ENCODE measurements at regions not wholly inside any gene's neighbourhood (a gene's known extent, or its start where the extent isn't known, plus 50 kb on each side); places are given as distances from the start of the nearest gene placed in this dataset.

DNA sequence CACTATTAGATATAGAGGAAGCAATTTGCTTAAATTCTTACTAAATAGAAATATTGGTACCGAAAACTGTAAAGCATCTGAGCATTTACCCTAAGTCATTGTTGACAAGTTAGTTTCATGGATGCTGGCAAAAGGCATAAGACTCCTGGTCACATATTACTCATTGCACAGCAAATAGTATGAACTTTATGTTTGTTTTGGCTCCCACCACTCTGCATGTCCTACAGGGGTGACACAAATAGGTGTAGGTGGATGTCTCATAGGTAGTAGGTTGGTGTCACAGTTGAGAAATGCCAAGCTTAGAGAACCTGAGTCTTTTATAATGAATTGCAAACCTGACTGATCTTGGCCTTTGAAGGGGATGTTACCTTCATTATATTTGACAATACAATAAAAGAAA, 199.6 kb upstream of the SEMA3D start:
- DNase-seq (ENCODE audit: low read depth in 1 of 2, low spot score in 1 of 2) = no peak
- no peaks in the 10 kb centered on the region for H3K27me3 ChIP-seq (ENCODE audit: insufficient read depth, poor library complexity, severe bottlenecking)
- TF ChIP-seq SPI1 (IDR thresholded peaks at IDR 0.05; ENCODE audit: borderline replicate concordance, low read depth) = no peak
- no peak for TF ChIP-seq GABPA (IDR thresholded peaks at IDR 0.05; ENCODE audit: low read depth)
- no peak for TF ChIP-seq POLR2AphosphoS5 (IDR thresholded peaks at IDR 0.05; ENCODE audit: low read depth)
- TF ChIP-seq, protein P1, sequence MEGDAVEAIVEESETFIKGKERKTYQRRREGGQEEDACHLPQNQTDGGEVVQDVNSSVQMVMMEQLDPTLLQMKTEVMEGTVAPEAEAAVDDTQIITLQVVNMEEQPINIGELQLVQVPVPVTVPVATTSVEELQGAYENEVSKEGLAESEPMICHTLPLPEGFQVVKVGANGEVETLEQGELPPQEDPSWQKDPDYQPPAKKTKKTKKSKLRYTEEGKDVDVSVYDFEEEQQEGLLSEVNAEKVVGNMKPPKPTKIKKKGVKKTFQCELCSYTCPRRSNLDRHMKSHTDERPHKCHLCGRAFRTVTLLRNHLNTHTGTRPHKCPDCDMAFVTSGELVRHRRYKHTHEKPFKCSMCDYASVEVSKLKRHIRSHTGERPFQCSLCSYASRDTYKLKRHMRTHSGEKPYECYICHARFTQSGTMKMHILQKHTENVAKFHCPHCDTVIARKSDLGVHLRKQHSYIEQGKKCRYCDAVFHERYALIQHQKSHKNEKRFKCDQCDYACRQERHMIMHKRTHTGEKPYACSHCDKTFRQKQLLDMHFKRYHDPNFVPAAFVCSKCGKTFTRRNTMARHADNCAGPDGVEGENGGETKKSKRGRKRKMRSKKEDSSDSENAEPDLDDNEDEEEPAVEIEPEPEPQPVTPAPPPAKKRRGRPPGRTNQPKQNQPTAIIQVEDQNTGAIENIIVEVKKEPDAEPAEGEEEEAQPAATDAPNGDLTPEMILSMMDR (IDR thresholded peaks at IDR 0.05; ENCODE audit: insufficient read depth, low read length) = no peak
- TF ChIP-seq, protein P2, sequence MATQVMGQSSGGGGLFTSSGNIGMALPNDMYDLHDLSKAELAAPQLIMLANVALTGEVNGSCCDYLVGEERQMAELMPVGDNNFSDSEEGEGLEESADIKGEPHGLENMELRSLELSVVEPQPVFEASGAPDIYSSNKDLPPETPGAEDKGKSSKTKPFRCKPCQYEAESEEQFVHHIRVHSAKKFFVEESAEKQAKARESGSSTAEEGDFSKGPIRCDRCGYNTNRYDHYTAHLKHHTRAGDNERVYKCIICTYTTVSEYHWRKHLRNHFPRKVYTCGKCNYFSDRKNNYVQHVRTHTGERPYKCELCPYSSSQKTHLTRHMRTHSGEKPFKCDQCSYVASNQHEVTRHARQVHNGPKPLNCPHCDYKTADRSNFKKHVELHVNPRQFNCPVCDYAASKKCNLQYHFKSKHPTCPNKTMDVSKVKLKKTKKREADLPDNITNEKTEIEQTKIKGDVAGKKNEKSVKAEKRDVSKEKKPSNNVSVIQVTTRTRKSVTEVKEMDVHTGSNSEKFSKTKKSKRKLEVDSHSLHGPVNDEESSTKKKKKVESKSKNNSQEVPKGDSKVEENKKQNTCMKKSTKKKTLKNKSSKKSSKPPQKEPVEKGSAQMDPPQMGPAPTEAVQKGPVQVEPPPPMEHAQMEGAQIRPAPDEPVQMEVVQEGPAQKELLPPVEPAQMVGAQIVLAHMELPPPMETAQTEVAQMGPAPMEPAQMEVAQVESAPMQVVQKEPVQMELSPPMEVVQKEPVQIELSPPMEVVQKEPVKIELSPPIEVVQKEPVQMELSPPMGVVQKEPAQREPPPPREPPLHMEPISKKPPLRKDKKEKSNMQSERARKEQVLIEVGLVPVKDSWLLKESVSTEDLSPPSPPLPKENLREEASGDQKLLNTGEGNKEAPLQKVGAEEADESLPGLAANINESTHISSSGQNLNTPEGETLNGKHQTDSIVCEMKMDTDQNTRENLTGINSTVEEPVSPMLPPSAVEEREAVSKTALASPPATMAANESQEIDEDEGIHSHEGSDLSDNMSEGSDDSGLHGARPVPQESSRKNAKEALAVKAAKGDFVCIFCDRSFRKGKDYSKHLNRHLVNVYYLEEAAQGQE (IDR thresholded peaks at IDR 0.05; ENCODE audit: insufficient replicate concordance, low read depth) = no peak
- no peak overlapping the region for H3K4me3 ChIP-seq (replicated peaks; ENCODE audit: insufficient read depth, low read length)
- H3K27ac ChIP-seq (replicated peaks) = no peak overlapping the region

DNA sequence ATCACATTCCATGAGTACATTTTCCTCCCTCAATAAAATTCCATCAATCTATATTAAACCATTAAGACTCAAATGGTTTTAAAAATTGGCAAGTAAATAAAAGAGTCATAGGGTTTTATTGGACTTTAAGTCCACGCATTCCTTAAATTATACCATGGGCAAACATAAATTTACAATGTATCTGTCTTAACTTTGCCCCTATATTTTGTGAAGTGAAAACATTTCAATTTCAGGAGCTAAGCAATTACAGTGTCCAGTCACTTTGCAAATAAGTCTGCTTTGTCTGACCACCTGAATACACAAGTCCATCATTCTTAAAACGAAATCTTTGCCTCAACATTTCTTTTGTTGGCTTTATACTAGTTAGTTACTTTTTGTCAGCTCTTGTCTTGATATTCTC, 197.5 kb upstream of the SEMA3D start:
- DNase-seq (ENCODE audit: low read depth in 1 of 2, low spot score in 1 of 2) = no peak
- Histone ChIP-seq H3K27ac (replicated peaks) (no peak overlapping the region), H3K4me3 (replicated peaks; ENCODE audit: insufficient read depth, low read length) (no peak overlapping the region), H3K27me3 (ENCODE audit: insufficient read depth, poor library complexity, severe bottlenecking) (no peaks in the 10 kb centered on the region)
- no peak for TF ChIP-seq SPI1 (IDR thresholded peaks at IDR 0.05; ENCODE audit: borderline replicate concordance, low read depth)
- TF ChIP-seq, protein P1 (IDR thresholded peaks at IDR 0.05; ENCODE audit: insufficient read depth, low read length) = no peak
- TF ChIP-seq, protein P2 (IDR thresholded peaks at IDR 0.05; ENCODE audit: insufficient replicate concordance, low read depth) = no peak
- no peak for TF ChIP-seq POLR2AphosphoS5 (IDR thresholded peaks at IDR 0.05; ENCODE audit: low read depth)
- TF ChIP-seq GABPA (IDR thresholded peaks at IDR 0.05; ENCODE audit: low read depth) = no peak

DNA sequence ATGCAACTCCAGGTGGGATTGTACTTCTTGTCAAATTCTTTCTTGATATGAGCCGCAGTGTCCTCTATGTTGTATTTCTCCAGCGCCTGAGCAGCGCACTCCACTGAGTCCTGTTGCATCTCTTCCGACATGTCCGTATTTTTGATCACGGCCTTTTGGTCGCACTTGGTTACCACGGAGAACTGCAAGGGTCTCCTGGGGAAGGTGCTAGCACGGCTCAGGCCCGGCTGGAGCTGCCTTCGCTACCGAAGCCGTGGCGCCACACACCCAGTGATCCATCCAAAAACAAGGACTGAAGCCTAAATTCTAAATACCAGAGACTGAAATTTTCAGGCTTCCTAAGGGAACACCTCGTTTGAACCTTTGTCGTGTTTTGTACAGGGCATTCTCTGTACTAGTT, 194.4 kb upstream of the SEMA3D start:
- DNase-seq (ENCODE audit: low read depth in 1 of 2, low spot score in 1 of 2) = no peak
- no peak overlapping the region for H3K4me3 ChIP-seq (replicated peaks; ENCODE audit: insufficient read depth, low read length)

More for the DNA sequence above, 194.4 kb upstream of the SEMA3D start:
- H3K27me3 ChIP-seq (ENCODE audit: insufficient read depth, poor library complexity, severe bottlenecking) = no peaks in the 10 kb centered on the region
- no peak overlapping the region for H3K27ac ChIP-seq (replicated peaks)
- no peak for TF ChIP-seq SPI1 (IDR thresholded peaks at IDR 0.05; ENCODE audit: borderline replicate concordance, low read depth)
- TF ChIP-seq, protein P2 (IDR thresholded peaks at IDR 0.05; ENCODE audit: insufficient replicate concordance, low read depth) = no peak
- TF ChIP-seq POLR2AphosphoS5 (IDR thresholded peaks at IDR 0.05; ENCODE audit: low read depth) = no peak

Data from HL-60 (cell line).